Stomach smooth muscle (tissue), 2 donors: ENCODE measurements at regions not wholly inside any gene's neighbourhood (a gene's known extent, or its start where the extent isn't known, plus 50 kb on each side); places are given as distances from the start of the nearest gene placed in this dataset.

ENCODE experiments used
- H3K27ac ChIP-seq: one replicate; pipeline ENCODE4 v1.7.0; 2013; ENCODE audit warnings: mild to moderate bottlenecking, low read length, inconsistent platforms
- H3K27me3 ChIP-seq, 2 donors: one replicate each; pipeline ENCODE4 v1.7.0; 2013; ENCODE audit warnings: low read length in 2 of 2; ENCODE audit not compliant: insufficient read depth in 2 of 2, control insufficient read depth in 1 of 2
- H3K36me3 ChIP-seq, 2 donors: one replicate each; pipeline ENCODE4 v1.7.0; 2013; ENCODE audit warnings: low read length in 2 of 2; ENCODE audit not compliant: control insufficient read depth in 2 of 2, insufficient read depth in 2 of 2
- H3K4me1 ChIP-seq: one replicate; pipeline ENCODE4 v1.7.0; 2013; ENCODE audit warnings: low read length; ENCODE audit not compliant: control insufficient read depth, insufficient read depth
- H3K4me3 ChIP-seq, 2 donors: one replicate each; pipeline ENCODE4 v1.7.0; 2013; ENCODE audit warnings: low read length in 2 of 2
- H3K9ac ChIP-seq, 2 donors: one replicate each; pipeline ENCODE4 v1.7.0; 2013; ENCODE audit warnings: low read length in 2 of 2, mild to moderate bottlenecking in 1 of 2
- H3K9me3 ChIP-seq, 2 donors: one replicate each; pipeline ENCODE4 v1.7.0; 2013; ENCODE audit warnings: low read length in 2 of 2; ENCODE audit not compliant: control insufficient read depth in 2 of 2
- donor health status: healthy.
- donor health status: Pancreatic carcinoma.

DNA sequence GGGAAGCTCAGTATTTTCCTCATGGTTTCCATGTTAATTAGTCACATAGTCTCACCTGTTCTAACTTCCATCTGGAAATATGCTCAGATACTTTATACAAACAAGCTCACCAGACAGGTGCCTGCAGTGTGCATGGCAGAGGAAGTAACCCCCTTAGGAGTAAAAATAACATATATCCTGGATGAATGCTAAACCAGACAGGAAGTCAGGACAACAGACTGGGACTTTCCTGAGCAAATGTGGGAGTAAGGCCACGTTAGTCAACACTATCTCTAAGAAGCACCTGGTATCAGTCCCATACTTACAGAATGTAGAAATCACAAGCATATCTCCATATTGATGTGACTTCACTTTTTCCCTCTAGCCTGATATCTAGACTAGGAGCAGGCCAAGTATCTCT, 128.4 kb downstream of the SEC61B start:
- no peaks in the 10 kb centered on the region for H3K36me3 ChIP-seq
- H3K9ac ChIP-seq: no peak overlapping the region
- no peaks in the 10 kb centered on the region for H3K27me3 ChIP-seq
- no peak overlapping the region for H3K27ac ChIP-seq
- H3K9me3 ChIP-seq: no peaks in the 10 kb centered on the region
- H3K4me1 ChIP-seq: peaks cover 7% of the 10 kb centered on the region
- no peak overlapping the region for H3K4me3 ChIP-seq

GRCh38 chr9:99351647-99352046, 129.6 kb downstream of the SEC61B start:
- H3K27me3 ChIP-seq: no peaks in the 10 kb centered on the region
- H3K4me1 ChIP-seq: peaks cover 10% of the 10 kb centered on the region
- no peak overlapping the region for H3K4me3 ChIP-seq
- no peaks in the 10 kb centered on the region for H3K9me3 ChIP-seq
- no peaks in the 10 kb centered on the region for H3K36me3 ChIP-seq
- no peak overlapping the region for H3K27ac ChIP-seq
- no peak overlapping the region for H3K9ac ChIP-seq

GRCh38 chr9:99352826-99353225, 130.7 kb downstream of the SEC61B start:
- Histone ChIP-seq H3K4me1 (peaks cover 16% of the 10 kb centered on the region), H3K27ac (no peak overlapping the region)

GRCh38 chr9:99353408-99353807, 131.3 kb downstream of the SEC61B start:
- Histone ChIP-seq H3K36me3 (no peaks in the 10 kb centered on the region), H3K27me3 (no peaks in the 10 kb centered on the region), H3K27ac (no peak overlapping the region), H3K9me3 (no peaks in the 10 kb centered on the region), H3K4me3 (no peak overlapping the region), H3K9ac (no peak overlapping the region), H3K4me1 (peaks cover 18% of the 10 kb centered on the region)

More at GRCh38 chr9:99352826-99353225, 130.7 kb downstream of the SEC61B start:
- Histone ChIP-seq H3K4me3 (no peak overlapping the region), H3K36me3 (no peaks in the 10 kb centered on the region), H3K9ac (no peak overlapping the region), H3K27me3 (no peaks in the 10 kb centered on the region), H3K9me3 (no peaks in the 10 kb centered on the region)

- Histone ChIP-seq H3K9me3 (no peaks in the 10 kb centered on the region), H3K36me3 (no peaks in the 10 kb centered on the region), H3K27ac (no peak overlapping the region), H3K27me3 (no peaks in the 10 kb centered on the region), H3K4me1 (peaks cover 18% of the 10 kb centered on the region), H3K4me3 (no peak overlapping the region), H3K9ac (no peak overlapping the region)
Observed at GRCh38 chr9:99354104-99354503, 132.0 kb downstream of the SEC61B start.

GRCh38 chr9:99356512-99356971, 134.5 kb downstream of the SEC61B start:
- Histone ChIP-seq H3K36me3 (no peaks in the 10 kb centered on the region), H3K27me3 (peaks cover 0 to 4% of the 10 kb centered on the region in 2 donors), H3K9ac (no peak overlapping the region), H3K9me3 (no peaks in the 10 kb centered on the region), H3K4me1 (peaks cover 20% of the 10 kb centered on the region), H3K4me3 (no peak overlapping the region), H3K27ac (no peak overlapping the region)

- Histone ChIP-seq H3K4me1 (peaks cover 27% of the 10 kb centered on the region), H3K27ac (no peak overlapping the region), H3K9me3 (no peaks in the 10 kb centered on the region), H3K4me3 (no peak overlapping the region), H3K27me3 (peaks cover 0 to 4% of the 10 kb centered on the region in 2 donors), H3K36me3 (no peaks in the 10 kb centered on the region), H3K9ac (no peak overlapping the region)
Observed at GRCh38 chr9:99357575-99357974, 135.5 kb downstream of the SEC61B start.

- Histone ChIP-seq H3K27me3 (peaks cover 0 to 4% of the 10 kb centered on the region in 2 donors), H3K9me3 (no peaks in the 10 kb centered on the region), H3K4me1 (peaks cover 23% of the 10 kb centered on the region), H3K4me3 (no peak overlapping the region), H3K27ac (no peak overlapping the region), H3K36me3 (no peaks in the 10 kb centered on the region), H3K9ac (no peak overlapping the region)
Observed at GRCh38 chr9:99358668-99359067, 136.6 kb downstream of the SEC61B start.

DNA sequence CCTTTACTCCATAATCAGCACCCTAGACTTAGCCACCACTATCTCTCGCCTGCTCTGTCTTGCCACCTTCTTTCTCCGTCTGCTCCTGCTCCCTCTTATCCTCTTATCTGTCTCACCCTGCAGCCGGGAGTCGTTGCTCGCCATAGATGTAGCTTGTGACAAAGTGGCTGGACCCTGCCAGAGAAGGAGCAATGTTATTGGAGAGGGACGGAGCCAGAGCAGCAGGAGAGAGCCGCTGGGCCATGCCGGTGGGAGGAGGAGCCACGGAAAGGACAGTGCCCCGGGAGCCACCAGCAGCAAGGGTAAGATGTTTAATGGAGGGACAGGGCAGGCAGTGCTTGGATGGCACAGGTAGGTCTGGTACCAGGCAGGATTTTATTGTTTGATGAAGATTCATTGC, 137.3 kb downstream of the SEC61B start:
- Histone ChIP-seq H3K9ac (no peak overlapping the region), H3K4me1 (peaks cover 23% of the 10 kb centered on the region), H3K4me3 (no peak overlapping the region), H3K27me3 (peaks cover 0 to 4% of the 10 kb centered on the region in 2 donors), H3K27ac (no peak overlapping the region), H3K9me3 (no peaks in the 10 kb centered on the region), H3K36me3 (no peaks in the 10 kb centered on the region)

DNA sequence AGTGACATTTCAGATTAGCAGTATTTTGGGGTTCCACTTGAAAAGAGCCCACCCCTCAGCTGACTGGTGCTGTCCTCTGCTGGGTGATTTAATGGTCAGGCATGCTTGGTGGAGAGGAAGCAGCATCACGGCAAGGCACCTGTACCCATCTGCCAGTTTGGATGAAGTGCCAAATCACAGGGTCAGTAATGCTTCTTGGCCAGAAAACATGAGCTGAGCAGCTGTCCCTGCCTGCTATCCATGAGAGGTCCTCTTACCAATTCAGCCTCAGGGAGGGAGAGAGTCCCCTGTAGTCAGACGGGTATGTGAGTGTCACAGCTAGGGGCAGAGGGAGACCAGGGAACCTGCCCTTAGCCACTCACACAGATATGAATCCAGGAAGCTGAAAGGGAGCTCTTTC, 137.9 kb downstream of the SEC61B start:
- Histone ChIP-seq H3K4me3 (no peak overlapping the region), H3K27ac (no peak overlapping the region), H3K9me3 (no peaks in the 10 kb centered on the region), H3K4me1 (peaks cover 23% of the 10 kb centered on the region), H3K27me3 (peaks cover 0 to 4% of the 10 kb centered on the region in 2 donors), H3K9ac (no peak overlapping the region), H3K36me3 (no peaks in the 10 kb centered on the region)

- H3K9me3 ChIP-seq: no peaks in the 10 kb centered on the region
- H3K36me3 ChIP-seq: no peaks in the 10 kb centered on the region
- no peak overlapping the region for H3K27ac ChIP-seq
- H3K27me3 ChIP-seq: peaks cover 0 to 7% of the 10 kb centered on the region in 2 donors
- H3K4me3 ChIP-seq: peak overlapping the region in 1 of 2 donors; percentile 15
- H3K4me1 ChIP-seq: peaks cover 21% of the 10 kb centered on the region
- no peak overlapping the region for H3K9ac ChIP-seq
Observed at GRCh38 chr9:99361817-99362216, 139.7 kb downstream of the SEC61B start.
